PC-9 (cell line): ENCODE measurements at regions not wholly inside any gene's neighbourhood (a gene's known extent, or its start where the extent isn't known, plus 50 kb on each side); places are given as distances from the start of the nearest gene placed in this dataset.
A peak's percentile ranks its signal among the peaks of the same experiment; 100 is the strongest.

ENCODE experiments used
- BruUV-seq: library from RNA; stranded (reverse); fragments of 400-500 nt; replicated peaks from 2 replicates; lab custom pipeline; 2021; lab: Mats Ljungman, UMichigan
- CTCF ChIA-PET: fragments of 300-600 bp; sonication (Branson Sonifier 250); formaldehyde crosslinking; loops from one replicate; lab custom pipeline; 2022; ENCODE audit warnings: antibody characterized with exemption; lab: Charles Lee
- POLR2A ChIA-PET: fragments of 300-600 bp; sonication (Branson Sonifier 250); formaldehyde crosslinking; loops from one replicate; lab custom pipeline; 2022; ENCODE audit warnings: antibody characterized with exemption; ENCODE audit not compliant: unreplicated experiment; lab: Charles Lee
- DNase-seq, 2 experiments: peaks; one replicate each; pipeline versions ENCODE4 v3.0.0 to v3.0.0-alpha.2; 2015 to 2022; ENCODE audit warnings: mixed read lengths in 1 of 2
- H2AFZ ChIP-seq: fragments of 200-600 bp; sonication (generic); 2 replicates; pipeline ENCODE4 v1.8.1; 2017; ENCODE audit warnings: antibody characterized with exemption
- H3F3A ChIP-seq: fragments of 200-600 bp; sonication (generic); 2 replicates; pipeline ENCODE4 v1.8.1; 2017; ENCODE audit warnings: antibody characterized with exemption, mild to moderate bottlenecking, low read depth; ENCODE audit not compliant: insufficient read depth
- H3K27ac ChIP-seq: fragments of 200-600 bp; sonication (generic); 2 replicates; pipeline ENCODE4 v1.6.1; 2016; ENCODE audit warnings: mixed run types
- H3K27me3 ChIP-seq: fragments of 200-600 bp; sonication (generic); 2 replicates; pipeline ENCODE4 v1.6.1; 2016; ENCODE audit warnings: low read depth, mixed run types; ENCODE audit not compliant: insufficient read depth
- H3K36me3 ChIP-seq: fragments of 200-600 bp; sonication (generic); 2 replicates; pipeline ENCODE4 v1.6.1; 2016; ENCODE audit warnings: low read depth, mixed run types
- H3K4me1 ChIP-seq: fragments of 200-600 bp; sonication (generic); replicated peaks from 2 replicates; pipeline ENCODE4 v1.6.1; 2016; ENCODE audit warnings: mixed run types; ENCODE audit not compliant: insufficient read depth
- H3K4me2 ChIP-seq: fragments of 200-600 bp; sonication (generic); 2 replicates; pipeline ENCODE4 v1.6.1; 2017; ENCODE audit warnings: mixed run types
- H3K4me3 ChIP-seq: fragments of 200-600 bp; sonication (generic); 2 replicates; pipeline ENCODE4 v1.6.1; 2016; ENCODE audit warnings: mixed run types
- H3K79me2 ChIP-seq: fragments of 200-600 bp; sonication (generic); 2 replicates; pipeline ENCODE4 v1.6.1; 2017; ENCODE audit warnings: low read depth, mixed run types
- H3K9me2 ChIP-seq: fragments of 200-600 bp; sonication (generic); 2 replicates; pipeline ENCODE4 v1.8.1; 2017; ENCODE audit warnings: mild to moderate bottlenecking; ENCODE audit not compliant: insufficient read depth
- H3K9me3 ChIP-seq: fragments of 200-600 bp; sonication (generic); 2 replicates; pipeline ENCODE4 v1.8.1; 2016; ENCODE audit warnings: low read depth; ENCODE audit not compliant: insufficient read depth
- H4K20me1 ChIP-seq: fragments of 200-600 bp; sonication (generic); 2 replicates; pipeline ENCODE4 v1.8.1; 2017; ENCODE audit not compliant: insufficient read depth
- CTCF ChIP-seq: fragments of 200-600 bp; sonication (generic); conservative IDR thresholded peaks from 2 replicates; pipeline ENCODE4 v1.6.1; 2017; ENCODE audit warnings: mixed run types, antibody characterized with exemption, mild to moderate bottlenecking, moderate library complexity
- EZH2 ChIP-seq: fragments of 200-600 bp; sonication (generic); IDR thresholded peaks from 2 replicates; pipeline ENCODE4 v1.8.0; 2017; ENCODE audit warnings: antibody characterized with exemption, low read depth
- intact Hi-C: fragments of 100-400 bp; cut with micrococcal nuclease; formaldehyde crosslinking; loops from one replicate; pipeline ENCODE4 v1.10.0; 2022; ENCODE audit not compliant: unreplicated experiment

GRCh38 chr6:144778773-144779492 lies 493.8 kb downstream of the UTRN start:
- H3K27ac ChIP-seq, result no peak overlapping the region

GRCh38 chr6:144781836-144782235 lies 496.7 kb downstream of the UTRN start:
- no TSS peak for BruUV-seq
- Histone ChIP-seq H4K20me1 (no peaks in the 10 kb centered on the region), H3K27ac (no peak overlapping the region), H3K27me3 (no peaks in the 10 kb centered on the region), H2AFZ (no peak overlapping the region), H3K4me3 (no peak overlapping the region), H3K9me3 (no peaks in the 10 kb centered on the region), H3F3A (no peaks in the 10 kb centered on the region), H3K4me2 (no peak overlapping the region), H3K36me3 (peaks cover 15% of the 10 kb centered on the region; the same call in 1 of the 2 replicates), H3K9me2 (no peaks in the 10 kb centered on the region), H3K4me1 (no peaks in the 10 kb centered on the region), H3K79me2 (no peaks in the 10 kb centered on the region)
- no peak for DNase-seq
- ChIA-PET CTCF (no interaction called here), POLR2A (no interaction called here)
- TF ChIP-seq CTCF (no peak), EZH2 (no peak)
- intact Hi-C loops, result no loop called here

More at GRCh38 chr6:144778773-144779492, 493.8 kb downstream of the UTRN start:
- Histone ChIP-seq H4K20me1 (no peaks in the 10 kb centered on the region), H3K4me3 (no peak overlapping the region), H3K4me1 (no peaks in the 10 kb centered on the region), H3K9me2 (no peaks in the 10 kb centered on the region), H2AFZ (no peak overlapping the region), H3K9me3 (no peaks in the 10 kb centered on the region), H3K27me3 (no peaks in the 10 kb centered on the region), H3K4me2 (no peak overlapping the region), H3K79me2 (no peaks in the 10 kb centered on the region), H3F3A (no peaks in the 10 kb centered on the region), H3K36me3 (peaks cover 16% of the 10 kb centered on the region; the same call in 1 of the 2 replicates)
- POLR2A ChIA-PET, result interaction anchor here (0.8 kb wide), 1 partner anchor 715 kb away, joined by 5 read pairs; no protein-coding TSS in a partner anchor
- TF ChIP-seq EZH2, result no peak
- 0 out of 2 replicates have a peak, but pooled peaks have one; percentile 18 for TF ChIP-seq CTCF
- intact Hi-C loops, result no loop called here
- CTCF ChIA-PET, result no interaction called here
- BruUV-seq, result no TSS peak
- DNase-seq, result no peak

DNA sequence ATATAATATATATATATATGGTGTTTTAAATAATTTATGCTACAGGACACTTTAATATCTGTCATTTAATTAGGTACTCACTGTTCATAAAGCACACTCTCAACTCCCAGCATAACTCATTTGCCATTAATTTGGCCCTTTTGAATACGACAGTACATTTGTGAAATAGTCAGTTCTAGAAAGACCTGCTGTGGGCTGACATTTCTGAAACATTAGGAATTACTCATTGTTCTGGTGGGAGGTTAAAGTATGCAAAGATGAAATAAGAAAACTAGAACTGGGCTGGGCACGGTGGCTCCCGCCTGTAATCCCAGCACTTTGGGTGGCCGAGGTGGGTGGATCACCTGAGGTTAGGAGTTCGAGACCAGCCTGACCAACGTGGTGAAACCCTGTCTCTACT lies 497.5 kb downstream of the UTRN start:
- Histone ChIP-seq H2AFZ (no peak overlapping the region), H3F3A (no peaks in the 10 kb centered on the region), H3K9me3 (no peaks in the 10 kb centered on the region), H3K4me2 (no peak overlapping the region), H4K20me1 (no peaks in the 10 kb centered on the region), H3K36me3 (peaks cover 15% of the 10 kb centered on the region; the same call in 1 of the 2 replicates), H3K9me2 (no peaks in the 10 kb centered on the region), H3K4me1 (no peaks in the 10 kb centered on the region), H3K27ac (no peak overlapping the region), H3K27me3 (no peaks in the 10 kb centered on the region), H3K79me2 (no peaks in the 10 kb centered on the region), H3K4me3 (no peak overlapping the region)
- ChIA-PET CTCF (no interaction called here), POLR2A (no interaction called here)
- no TSS peak for BruUV-seq
- DNase-seq, result no peak
- intact Hi-C loops, result no loop called here
- TF ChIP-seq EZH2 (no peak), CTCF (no peak)
